OCI-LY3 (cell line): ENCODE measurements at regions not wholly inside any gene's neighbourhood (a gene's known extent, or its start where the extent isn't known, plus 50 kb on each side); places are given as distances from the start of the nearest gene placed in this dataset.

Experiments used
- H2AFZ ChIP-seq: fragments of 200-600, 300-600 bp; shearing (Covaris generic); 2 replicates; pipeline ENCODE4 v1.6.0; 2014; ENCODE audit warnings: antibody characterized with exemption, low read depth, low read length
- H3K27ac ChIP-seq: fragments of 200-600, 300-600 bp; sonication (generic); 2 replicates; pipeline ENCODE4 v1.5.1; 2014; ENCODE audit warnings: mild to moderate bottlenecking, low read length, moderate library complexity, mixed read lengths
- H3K27me3 ChIP-seq: fragments of 200-600, 300-600 bp; sonication (generic); 2 replicates; pipeline ENCODE4 v1.6.1; 2014; ENCODE audit warnings: low read depth, low read length, mixed read lengths
- H3K36me3 ChIP-seq: fragments of 200-600, 300-600 bp; sonication (generic); replicated peaks from 2 replicates; pipeline ENCODE3; 2014; ENCODE audit warnings: low read depth, low read length, mixed read lengths
- H3K4me1 ChIP-seq: fragments of 300-600, 200-600 bp; sonication (generic); 2 replicates; pipeline ENCODE4 v1.6.1; 2014; ENCODE audit warnings: low read length, mixed read lengths
- H3K4me2 ChIP-seq: fragments of 200-600, 300-600 bp; sonication (generic); 2 replicates; pipeline ENCODE4 v1.6.1; 2014; ENCODE audit warnings: low read length, mixed read lengths
- H3K4me3 ChIP-seq: fragments of 300-600, 200-600 bp; sonication (generic); 2 replicates; pipeline ENCODE4 v1.5.1; 2014; ENCODE audit warnings: antibody characterized with exemption, mild to moderate bottlenecking, low read length, moderate library complexity
- H3K79me2 ChIP-seq: fragments of 300-600, 200-600 bp; shearing (Covaris generic); 2 replicates; pipeline ENCODE4 v1.6.1; 2014; ENCODE audit warnings: mild to moderate bottlenecking, low read length, mixed read lengths
- H3K9ac ChIP-seq: fragments of 300-600, 200-600 bp; shearing (Covaris generic); 2 replicates; pipeline ENCODE4 v1.6.0; 2014; ENCODE audit warnings: mild to moderate bottlenecking, low read length, moderate library complexity
- H3K9me3 ChIP-seq: fragments of 200-600, 300-600 bp; shearing (Covaris generic); 2 replicates; pipeline ENCODE4 v1.6.1; 2014; ENCODE audit warnings: low read length, mixed read lengths; ENCODE audit not compliant: insufficient read depth
- H4K20me1 ChIP-seq: fragments of 200-600, 300-600 bp; sonication (generic); 2 replicates; pipeline ENCODE4 v1.6.1; 2016; ENCODE audit warnings: low read length, mixed read lengths; ENCODE audit not compliant: insufficient read depth
- CTCF ChIP-seq: fragments of 200-600, 300-600 bp; sonication (generic); IDR thresholded peaks from 2 replicates; pipeline ENCODE4 v1.5.1; 2014; ENCODE audit warnings: antibody characterized with exemption, low read length, low read depth
- EZH2phosphoT487 ChIP-seq: fragments of 200-600 bp; shearing (Covaris generic); IDR thresholded peaks from 2 replicates; pipeline ENCODE4 v1.6.1; 2018; ENCODE audit warnings: antibody characterized with exemption, mixed run types, low read depth

DNA sequence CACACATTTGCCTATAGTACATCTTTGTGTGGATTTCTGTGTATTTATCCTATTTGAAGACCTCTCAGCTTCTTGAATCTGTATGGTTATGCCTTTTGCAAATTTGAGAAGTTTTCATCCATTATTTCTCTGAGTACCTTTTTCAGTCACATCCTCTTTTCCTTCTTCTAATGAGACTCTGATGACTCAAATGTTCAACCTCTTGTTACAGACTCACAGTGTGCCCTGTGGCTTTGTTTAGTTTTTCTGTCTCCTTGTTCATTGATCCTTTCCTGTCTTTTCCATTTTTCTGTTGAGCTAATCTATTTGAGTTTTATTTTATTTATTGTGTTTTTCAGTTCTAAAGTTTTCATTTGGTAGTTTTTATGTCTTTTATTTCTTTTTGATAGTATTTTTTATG, 87.0 kb upstream of the LRP1B start:
- Histone ChIP-seq H3K27ac (no peak overlapping the region), H3K4me2 (no peak overlapping the region), H3K36me3 (no peaks in the 10 kb centered on the region), H3K9ac (no peak overlapping the region), H3K9me3 (no peaks in the 10 kb centered on the region), H3K4me3 (no peak overlapping the region), H2AFZ (no peak overlapping the region), H3K27me3 (no peaks in the 10 kb centered on the region), H3K4me1 (no peaks in the 10 kb centered on the region), H4K20me1 (no peaks in the 10 kb centered on the region), H3K79me2 (no peaks in the 10 kb centered on the region)
- no peak for TF ChIP-seq EZH2phosphoT487
- no peak for TF ChIP-seq CTCF

GRCh38 chr2:142200062-142200461, 69.2 kb upstream of the LRP1B start:
- Histone ChIP-seq H3K4me3 (no peak overlapping the region), H3K27me3 (no peaks in the 10 kb centered on the region), H3K4me2 (no peak overlapping the region), H2AFZ (no peak overlapping the region), H3K9ac (no peak overlapping the region), H4K20me1 (no peaks in the 10 kb centered on the region), H3K4me1 (no peaks in the 10 kb centered on the region), H3K79me2 (no peaks in the 10 kb centered on the region), H3K27ac (no peak overlapping the region), H3K36me3 (no peaks in the 10 kb centered on the region), H3K9me3 (no peaks in the 10 kb centered on the region)
- no peak for TF ChIP-seq CTCF
- no peak for TF ChIP-seq EZH2phosphoT487

DNA sequence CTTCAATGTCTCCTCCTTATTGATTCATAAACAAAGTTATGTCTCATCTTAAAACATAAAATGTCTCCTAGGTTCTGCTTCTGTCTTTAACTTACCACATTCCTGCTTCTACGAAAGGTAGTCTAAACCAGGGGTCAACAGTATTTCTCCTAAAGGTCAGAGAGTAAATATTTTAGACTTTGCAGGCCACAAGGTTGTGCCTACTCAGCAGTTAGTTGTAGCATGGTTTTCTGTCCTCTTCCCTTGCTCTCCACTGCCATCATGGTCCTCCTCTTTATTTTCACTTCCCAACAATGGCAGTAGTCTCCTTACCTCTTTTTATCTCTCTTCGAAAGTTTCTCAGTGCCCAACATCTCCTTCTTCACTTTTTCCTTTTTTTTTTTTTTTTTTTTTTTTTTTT, 68.3 kb upstream of the LRP1B start:
- Histone ChIP-seq H3K79me2 (no peaks in the 10 kb centered on the region), H3K9ac (no peak overlapping the region), H4K20me1 (no peaks in the 10 kb centered on the region), H2AFZ (no peak overlapping the region), H3K36me3 (no peaks in the 10 kb centered on the region), H3K4me1 (no peaks in the 10 kb centered on the region), H3K9me3 (no peaks in the 10 kb centered on the region), H3K4me2 (no peak overlapping the region), H3K27me3 (no peaks in the 10 kb centered on the region), H3K4me3 (no peak overlapping the region), H3K27ac (no peak overlapping the region)
- TF ChIP-seq CTCF, result no peak
- no peak for TF ChIP-seq EZH2phosphoT487

DNA sequence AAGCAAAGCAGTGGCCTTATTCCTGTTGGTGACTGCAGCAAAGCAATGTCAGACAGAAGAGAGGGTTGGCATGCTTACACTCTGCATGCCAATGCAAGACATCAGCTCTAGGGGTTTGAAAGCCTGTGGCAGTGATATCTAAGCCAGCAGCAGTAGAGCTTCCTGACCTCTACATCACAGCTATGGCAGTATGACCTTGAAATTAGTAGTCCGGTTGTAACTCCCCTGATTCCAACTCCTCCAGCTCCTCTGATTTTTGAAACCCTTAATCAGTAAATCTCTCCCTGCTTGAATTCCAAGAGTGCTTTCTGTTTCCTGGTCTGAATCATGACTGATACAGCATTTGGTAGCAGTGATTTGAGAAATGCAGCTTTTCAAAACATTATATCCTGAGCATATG, 60.0 kb upstream of the LRP1B start:
- Histone ChIP-seq H3K9me3 (no peaks in the 10 kb centered on the region), H3K27ac (no peak overlapping the region), H2AFZ (no peak overlapping the region), H3K79me2 (no peaks in the 10 kb centered on the region), H3K36me3 (no peaks in the 10 kb centered on the region), H3K9ac (no peak overlapping the region), H4K20me1 (no peaks in the 10 kb centered on the region), H3K4me3 (no peak overlapping the region), H3K27me3 (no peaks in the 10 kb centered on the region), H3K4me1 (peaks cover 4% of the 10 kb centered on the region), H3K4me2 (no peak overlapping the region)
- TF ChIP-seq CTCF (no peak), EZH2phosphoT487 (no peak)
